GM21576 (cell line): ENCODE measurements at regions not wholly inside any gene's neighbourhood (a gene's known extent, or its start where the extent isn't known, plus 50 kb on each side); places are given as distances from the start of the nearest gene placed in this dataset.
A peak's percentile ranks its signal among the peaks of the same experiment; 100 is the strongest.

ENCODE experiments used
- ATAC-seq: cut with Tn5 transposase; IDR thresholded peaks from one replicate; pipeline ENCODE4 v1.9.1; 2021; ENCODE audit warnings: mild to moderate bottlenecking, moderate library complexity; ENCODE audit not compliant: unreplicated experiment

DNA sequence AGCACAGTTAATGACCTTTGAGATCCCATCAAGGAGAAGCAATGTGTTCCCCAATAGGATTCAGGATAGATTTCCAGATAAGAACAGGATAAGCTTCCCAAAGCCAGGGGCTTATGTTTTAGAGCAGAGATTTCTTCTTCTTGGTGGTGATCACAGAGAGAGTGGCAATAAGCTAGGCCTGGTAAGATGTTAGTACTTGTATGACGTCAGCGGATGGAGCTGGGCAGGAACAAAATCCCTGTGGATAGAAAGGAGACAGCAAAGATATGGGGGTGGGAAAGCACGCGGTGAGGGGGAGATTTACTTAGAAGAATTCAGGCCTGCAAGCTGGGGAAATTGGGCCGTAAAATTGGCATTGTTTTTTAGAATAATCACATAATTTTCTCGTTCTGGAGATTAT, 323.0 kb downstream of the MTX2 start:
- ATAC-seq, result no peak

DNA sequence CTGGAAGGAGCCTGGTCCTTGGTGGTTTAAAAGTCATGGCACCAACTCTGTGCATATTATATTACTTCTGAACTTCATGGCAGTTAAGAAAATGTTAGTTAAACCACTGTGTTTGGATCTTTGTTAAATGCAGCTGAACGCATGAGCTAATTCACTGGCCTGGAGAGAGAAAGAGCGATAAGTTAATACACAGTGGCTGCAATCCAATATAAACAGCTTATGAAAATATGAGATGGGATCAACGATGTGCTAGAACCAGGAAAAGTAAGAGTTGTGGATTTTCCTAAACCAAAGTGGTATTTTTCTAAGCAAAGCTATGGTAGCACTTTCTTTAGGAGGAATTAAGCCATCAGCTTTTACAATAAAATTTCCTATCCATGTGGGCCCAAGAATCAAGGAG, 326.7 kb downstream of the MTX2 start:
- no peak for ATAC-seq

DNA sequence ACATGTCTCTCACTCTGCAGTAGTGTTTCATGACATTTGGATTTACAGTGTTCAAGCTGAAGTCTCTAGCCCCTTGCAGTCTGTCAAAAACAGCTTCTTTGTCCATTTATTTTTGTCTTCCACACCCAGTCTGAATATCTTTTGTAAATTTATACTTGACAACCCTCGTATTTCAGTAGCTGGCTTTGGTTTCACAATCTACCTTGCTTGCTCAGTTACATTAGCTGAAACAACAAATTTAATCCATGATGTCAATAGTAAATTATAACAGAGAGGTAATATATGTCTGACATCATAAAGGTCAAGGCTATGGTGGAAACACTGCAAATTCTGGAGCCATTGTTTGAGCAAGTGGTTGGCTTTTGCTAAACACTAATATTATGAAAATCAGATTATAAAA, 328.7 kb downstream of the MTX2 start:
- no peak for ATAC-seq

DNA sequence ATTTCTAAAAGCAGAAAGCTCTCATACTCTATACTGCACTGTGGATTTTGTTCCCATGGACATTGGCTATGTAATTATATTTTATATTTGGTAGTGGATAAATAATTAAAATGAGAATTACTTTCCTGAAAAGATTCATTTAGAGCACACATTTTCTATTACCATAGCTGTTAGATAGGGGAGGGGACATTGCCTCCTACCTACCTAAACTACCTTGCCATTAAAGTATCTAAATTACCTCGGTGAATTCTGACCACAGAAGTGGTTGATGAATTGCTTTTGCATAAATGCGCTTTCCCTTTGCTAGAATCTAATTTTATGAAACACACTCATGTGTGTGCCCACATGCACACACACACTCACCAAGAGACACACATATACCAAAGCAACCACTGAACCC, 329.1 kb downstream of the MTX2 start:
- no peak for ATAC-seq

DNA sequence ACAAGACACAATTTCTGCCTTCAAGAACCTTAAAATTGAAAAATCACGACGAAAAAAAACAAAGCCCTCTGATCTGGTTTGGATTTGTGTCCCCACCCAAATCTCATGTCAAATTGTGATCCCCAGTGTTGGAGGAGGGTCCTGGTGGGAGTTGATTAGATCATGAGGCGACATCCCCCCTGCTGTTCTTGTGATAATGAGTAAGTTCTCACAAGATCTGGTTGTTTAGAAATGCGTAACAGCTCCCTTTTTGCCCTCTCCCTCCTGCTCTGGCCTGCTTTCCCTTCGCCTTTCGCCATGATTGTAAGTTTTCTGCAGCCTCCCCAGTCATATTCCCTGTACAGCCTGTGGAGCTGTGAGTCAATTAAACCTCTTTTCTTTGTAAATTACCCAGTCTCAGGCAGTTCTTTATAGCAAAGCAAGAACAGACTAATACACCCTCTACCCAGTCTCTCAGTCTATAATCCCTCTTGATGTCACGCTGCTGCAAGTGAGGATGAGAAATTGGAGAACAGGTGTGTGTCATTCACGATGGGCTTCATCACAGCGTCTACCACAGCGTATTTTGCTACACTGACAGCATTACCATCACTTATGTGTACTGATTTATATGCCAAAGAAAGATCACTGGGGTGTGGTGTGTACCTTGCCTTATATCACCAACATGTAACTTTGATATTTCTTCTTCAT, 330.7 kb downstream of the MTX2 start:
- no peak for ATAC-seq

DNA sequence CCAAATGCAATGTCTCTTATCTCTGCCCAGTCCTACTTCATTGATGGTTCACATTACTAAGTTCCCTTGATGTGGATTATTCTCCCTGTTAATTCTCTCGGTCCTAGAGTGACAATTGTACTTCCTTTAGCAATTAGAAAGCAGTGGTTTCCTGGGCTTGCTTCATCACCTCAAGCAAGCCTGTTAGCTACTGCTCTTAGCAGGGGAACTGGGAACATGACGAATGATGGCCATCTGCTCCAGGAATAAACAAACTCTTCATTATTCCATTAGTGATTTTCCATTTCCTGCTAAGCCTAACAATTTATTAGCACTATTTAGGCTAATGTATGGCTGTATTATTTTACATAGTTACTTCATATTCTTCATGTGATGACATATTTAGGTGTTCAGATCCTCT, 331.8 kb downstream of the MTX2 start:
- ATAC-seq, result no peak

DNA sequence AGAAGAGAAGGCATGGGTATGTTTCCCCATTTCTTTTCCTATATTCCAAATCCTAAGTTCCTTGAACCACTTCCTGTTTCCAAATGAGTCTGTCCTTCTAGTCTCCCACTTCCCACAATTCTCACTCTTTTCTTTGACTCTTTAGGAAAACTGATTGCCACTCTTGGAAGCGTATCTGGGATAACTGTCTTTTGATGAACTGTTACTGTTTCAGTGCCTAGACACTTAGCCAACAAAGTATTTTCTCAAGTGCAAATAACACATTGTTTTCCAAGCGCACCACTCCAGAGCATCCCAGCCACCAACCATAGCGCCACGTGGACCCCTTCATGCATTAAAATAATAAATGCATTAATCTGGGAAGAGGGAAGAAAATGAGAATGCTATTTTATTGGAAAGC, 342.8 kb downstream of the MTX2 start:
- no peak for ATAC-seq

DNA sequence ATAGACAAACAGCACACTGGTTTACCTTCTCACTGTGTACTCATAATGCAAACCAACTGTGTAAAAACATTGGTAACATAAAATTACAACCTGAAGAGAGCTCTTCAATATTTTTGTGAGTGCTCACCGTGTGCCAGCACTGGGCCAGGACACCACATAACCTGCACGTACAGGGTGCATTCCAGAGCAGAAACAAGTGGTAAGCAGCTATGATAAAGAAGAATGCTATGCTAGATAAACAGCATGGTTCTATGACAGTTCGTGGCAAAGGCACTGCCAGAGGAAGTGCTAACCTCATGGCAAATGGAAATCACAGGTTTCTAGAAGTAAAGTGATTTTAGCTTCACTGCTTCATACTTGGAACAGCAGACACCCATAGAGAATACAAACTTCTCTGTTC, 343.5 kb downstream of the MTX2 start:
- no peak for ATAC-seq

DNA sequence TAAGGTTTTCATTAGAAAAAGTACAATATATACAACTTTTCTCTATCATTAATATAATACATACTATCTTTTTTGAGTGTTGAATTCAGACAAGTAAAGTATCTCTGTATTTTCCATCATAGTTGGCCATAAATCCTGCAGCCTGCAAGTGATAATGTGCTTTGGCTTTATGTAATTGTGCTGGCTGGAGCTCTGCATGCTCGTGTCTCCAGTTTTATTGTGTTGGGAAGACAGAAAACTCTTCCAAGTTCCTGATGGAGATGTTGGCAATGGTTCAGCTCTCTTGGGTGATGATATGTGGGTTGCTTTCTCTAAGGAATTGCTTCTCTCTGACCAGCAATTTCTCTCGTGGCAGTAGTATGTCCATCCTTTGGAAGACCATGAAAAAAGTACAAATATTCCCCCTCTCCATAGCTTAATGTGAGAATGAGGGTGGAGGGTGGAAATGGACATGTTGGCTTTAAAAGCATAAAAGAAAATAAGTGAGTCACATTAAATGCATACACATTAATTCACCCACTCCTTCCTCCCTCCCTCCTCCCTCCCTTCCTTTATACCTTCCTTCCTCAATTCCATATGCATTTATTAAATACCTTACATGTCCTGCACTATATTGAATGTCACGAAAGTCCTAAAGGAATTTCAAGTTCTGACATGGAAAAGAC, 344.2 kb downstream of the MTX2 start:
- no peak for ATAC-seq

DNA sequence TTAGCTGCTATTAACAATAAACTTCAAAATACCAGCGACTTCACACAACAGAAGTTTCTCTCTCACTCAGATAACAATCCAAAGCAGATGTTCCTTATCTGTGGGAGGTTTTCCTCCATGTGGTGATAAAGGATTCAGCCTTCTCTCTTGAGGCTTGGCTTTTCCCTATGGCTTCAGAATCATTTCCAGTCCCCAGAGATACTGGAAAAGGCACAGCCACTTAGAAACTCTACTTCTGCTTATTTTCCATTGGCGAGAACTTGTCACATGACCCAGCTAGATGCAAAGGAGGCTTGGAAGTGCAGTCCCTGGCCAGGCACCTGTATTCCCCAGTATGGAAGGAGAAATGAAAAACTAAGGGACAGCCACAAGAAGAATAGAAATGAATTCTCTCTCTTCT, 344.8 kb downstream of the MTX2 start:
- no peak for ATAC-seq

DNA sequence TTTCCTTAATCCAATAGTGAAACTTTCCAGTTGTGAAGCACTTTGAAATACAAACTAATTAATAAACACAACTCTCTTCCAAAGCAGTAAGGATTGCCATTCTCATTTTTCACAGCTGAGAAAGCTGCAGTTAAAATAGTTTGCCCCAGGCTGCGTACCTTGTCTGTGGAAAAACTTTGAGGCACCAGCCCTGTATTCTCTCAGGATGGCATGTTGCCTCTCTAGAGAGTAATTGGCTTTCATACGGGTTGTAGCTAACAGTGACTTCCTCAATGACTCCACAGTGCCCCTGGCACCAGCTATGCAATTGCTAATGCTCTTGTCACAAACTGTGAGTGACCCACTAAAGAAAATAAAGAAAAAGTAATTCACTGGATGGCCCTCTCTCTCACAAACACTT, 345.7 kb downstream of the MTX2 start:
- no peak for ATAC-seq

DNA sequence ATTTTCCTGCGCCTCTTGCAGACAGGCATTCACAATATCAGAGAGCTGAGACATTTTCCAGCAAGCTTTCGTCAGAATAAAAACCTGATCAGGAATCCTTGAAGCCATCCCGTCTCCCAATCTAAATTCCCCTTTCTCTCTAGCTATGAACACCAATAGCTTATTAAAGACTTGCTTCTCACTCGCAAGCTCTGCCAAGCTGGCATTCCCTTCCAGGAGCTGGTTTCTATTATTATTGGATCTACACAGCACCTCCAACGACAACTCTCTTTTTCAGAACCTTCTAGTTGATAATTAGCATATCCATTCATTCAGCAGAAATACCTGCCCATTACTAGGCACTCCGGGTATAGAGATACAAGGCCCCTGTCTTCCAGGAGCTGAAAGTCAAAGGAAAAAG, 350.3 kb downstream of the MTX2 start:
- no peak for ATAC-seq

DNA sequence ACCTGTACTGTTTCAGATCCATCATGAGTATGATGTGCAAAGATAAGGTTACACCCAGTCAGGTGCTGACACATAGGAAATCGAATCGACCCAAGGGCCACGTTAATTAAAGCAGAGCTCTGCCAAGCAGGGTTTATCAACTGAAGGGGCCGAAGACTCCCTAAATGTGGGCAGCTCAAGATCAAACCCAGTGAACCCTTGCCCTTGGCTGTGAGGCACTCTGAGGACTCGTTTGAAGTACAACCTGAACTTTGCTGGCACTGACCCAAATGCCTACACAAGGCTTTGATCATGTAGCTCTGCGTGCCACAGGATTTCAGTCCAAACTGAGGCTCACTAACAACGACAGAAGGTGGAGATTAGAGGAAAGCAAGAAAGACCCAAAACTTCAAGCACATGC, 352.1 kb downstream of the MTX2 start:
- ATAC-seq, result no peak

DNA sequence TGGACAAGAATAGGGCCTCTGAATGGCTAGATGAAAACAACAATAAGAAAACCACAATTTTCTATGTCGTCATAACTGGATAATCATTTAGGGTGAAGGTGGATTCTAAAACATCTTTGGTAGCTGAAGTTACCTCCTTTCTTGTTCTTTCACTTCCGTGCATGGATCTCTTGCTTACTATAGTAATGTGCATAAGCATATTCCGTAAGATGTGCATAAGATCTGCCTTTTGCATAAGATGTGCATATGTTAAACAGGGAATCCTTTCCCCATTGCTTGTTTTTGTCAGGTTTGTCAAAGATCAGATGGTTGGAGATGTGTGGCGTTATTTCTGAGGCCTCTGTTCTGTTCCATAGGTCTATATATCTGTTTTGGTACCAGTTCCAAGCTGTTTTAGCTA, 353.6 kb downstream of the MTX2 start:
- ATAC-seq, result no peak

DNA sequence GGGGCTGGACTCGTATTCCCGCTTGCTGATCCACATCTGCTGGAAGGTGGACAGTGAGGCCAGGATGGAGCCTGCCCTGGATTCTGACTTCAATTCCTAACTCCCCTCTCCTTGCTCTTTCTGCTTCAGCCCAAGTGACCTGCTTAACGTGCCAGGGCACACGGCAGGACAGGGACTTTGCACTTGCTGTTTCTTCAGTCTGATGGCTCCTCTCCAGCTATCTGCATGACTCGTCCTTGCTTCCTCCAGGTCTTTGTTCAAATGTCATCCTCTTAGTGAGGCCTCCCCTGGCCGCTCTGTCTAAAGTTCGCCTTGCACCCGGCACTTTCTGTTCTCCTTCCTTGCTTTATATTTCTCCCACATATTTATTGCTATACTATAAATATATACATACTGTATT, 357.6 kb downstream of the MTX2 start:
- no peak for ATAC-seq

DNA sequence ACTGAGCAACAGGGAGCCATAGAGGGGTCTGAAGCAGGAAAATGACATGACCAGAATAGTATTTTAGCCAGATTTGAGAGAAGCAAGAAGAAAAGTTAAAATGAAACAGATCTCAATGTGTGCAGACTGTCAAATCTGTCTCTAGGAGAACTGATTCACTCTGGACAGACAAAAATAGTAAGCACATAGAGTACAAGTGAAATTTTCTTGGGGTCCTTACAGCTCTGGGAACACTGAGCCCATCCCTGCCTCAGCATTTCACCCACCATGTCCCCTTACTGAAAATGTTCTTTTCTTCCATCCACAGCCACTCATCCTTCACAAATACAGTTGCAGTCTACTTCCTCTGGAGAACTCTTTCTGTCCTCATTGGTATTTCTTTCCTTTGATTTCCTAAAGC, 359.2 kb downstream of the MTX2 start:
- ATAC-seq, result no peak

DNA sequence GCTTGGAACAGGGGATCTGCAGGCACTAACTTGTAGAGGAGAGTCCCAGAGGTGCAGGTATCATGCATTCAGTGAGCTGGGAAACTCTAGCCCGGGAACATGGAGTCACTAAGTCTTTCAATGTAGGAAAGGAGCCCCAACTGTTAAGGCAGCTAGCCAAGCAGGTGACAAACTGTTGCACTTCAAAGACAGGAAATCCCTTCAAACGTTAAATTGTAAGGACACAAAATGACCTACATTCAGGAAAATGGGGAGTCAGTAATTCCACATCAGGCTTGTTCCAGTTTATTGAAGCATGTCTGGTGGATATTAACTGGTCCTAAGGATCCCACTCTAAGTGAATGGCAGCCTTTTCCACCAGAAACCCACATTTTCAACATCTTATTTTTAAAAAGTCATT, 364.5 kb downstream of the MTX2 start:
- ATAC-seq, result no peak

DNA sequence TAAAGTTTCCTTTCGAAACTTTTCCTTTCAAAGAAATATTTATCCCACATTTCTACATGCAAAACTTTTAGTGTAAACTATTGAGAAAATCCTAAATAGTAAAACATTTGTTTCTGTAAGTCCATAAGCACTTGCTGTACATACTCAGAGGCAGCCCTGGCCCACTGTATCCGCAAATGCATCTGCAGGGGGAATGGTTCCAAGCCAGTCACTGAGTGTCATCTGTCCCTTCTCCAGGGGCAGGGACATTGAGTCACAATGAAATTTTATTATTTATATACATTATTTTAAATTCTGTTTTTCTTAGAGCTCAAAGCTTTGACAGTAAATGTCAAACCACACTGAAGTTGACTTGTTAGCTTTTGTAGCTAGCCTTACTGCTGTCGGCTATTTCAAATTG, 367.2 kb downstream of the MTX2 start:
- ATAC-seq, result no peak

DNA sequence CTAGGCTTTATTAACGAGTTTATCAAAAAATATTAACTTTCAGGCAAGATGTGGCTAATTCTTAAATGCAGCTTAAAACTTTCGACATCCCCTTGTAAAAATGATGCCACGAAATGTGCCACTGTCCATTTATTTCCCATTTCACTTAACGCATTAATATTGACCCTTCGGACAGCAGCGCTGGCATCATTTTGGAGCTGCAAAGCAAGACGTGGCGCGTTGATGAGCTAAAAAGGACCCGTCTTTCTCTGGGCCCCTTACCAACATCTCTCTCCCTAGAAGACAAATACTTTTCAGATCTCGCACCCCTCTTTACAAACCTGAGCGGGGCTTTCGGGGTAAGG, 367.9 kb downstream of the MTX2 start:
- no peak for ATAC-seq

DNA sequence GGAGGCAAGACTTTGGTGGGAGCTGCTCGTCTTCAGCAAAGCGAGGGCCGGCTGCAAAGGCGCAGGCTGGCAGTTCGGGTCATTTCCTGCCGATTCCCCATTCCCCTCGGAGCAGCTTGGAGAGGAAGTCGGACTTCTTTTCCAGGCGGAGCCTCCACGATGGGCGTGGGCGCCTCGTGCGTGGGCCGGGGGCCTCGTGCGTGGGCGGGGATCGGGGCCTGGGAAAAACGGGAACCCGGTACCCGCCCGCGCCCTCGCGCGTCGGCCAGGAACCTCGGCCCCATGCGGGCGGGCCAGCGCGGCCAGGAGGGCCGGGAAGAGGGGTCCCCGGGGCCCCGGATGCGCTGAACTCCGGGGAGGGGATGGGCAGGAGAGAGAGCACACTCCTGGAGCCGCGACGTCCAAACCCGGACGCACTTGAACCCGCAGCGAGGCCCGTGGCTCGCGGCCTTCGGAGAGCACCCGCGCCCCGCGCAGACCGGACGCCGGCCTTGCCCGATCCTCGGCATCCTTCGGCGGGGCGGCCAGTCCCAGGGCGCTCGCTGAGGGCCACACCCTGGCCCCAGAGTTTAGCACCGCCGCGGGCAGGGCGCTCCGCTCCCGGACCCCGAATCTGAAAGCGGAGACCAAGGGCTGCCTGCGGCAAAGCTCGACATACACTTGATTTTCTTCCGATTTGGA, 368.4 kb downstream of the MTX2 start:
- peak; percentile 14 for ATAC-seq

DNA sequence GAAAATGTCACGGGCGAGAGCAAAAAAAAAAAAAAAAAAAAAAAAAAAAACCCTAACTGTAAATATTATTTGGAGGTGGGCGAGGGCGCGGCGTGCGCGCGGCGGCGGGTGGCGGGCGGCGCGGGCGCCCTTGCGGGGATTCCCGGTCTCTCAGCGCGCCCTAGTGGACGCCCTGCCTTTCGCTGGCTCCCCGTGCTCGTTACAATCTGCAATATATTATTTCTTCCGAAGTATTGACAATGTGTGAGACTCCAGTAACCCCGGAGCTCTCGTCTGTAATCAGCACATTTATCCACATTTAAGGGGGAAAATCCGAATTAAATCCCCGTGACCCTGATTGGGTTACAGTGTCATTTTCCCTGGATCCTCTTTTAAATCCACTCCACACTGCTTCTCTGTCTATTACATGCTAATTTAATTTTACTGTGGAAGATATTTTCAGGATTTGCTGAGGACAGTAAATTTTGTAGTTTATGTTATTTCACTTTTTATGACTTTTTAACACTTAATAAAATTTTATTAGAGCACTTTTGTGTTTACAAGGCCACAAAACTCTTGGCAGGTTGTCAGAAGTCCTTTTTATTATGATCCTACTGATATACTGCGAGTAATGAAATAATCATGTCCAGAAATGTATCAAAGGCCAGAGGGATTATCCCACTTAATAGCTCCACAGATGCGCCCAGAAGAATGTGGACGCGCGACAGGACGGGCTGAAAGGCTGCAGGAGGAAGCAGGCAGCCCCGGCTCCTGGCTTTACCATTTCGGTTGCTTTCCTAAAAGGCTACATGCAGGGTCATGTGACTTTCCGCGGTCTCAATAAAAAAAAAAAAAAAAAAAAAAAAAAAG, 369.1 kb downstream of the MTX2 start:
- peak; percentile 84 for ATAC-seq

DNA sequence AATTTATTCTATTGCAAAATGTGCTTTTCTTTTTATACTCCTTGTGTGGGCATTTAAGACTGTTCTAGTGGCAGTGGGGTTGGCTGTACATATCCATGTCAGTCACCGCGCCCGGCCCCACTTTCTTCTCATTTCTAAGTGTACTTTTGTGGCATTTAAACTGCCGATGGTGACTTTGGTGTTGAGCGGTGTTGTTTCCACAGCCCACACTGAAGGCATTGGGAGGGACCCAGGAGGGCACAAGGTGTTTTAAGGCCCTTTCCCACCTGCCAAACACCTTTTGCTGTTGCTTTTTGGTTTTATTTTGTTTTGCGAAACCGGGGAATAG, 369.7 kb downstream of the MTX2 start:
- no peak for ATAC-seq
